ENCODE measurements at regions not wholly inside any gene's neighbourhood (a gene's known extent, or its start where the extent isn't known, plus 50 kb on each side); places are given as distances from the start of the nearest gene placed in this dataset.

DNA sequence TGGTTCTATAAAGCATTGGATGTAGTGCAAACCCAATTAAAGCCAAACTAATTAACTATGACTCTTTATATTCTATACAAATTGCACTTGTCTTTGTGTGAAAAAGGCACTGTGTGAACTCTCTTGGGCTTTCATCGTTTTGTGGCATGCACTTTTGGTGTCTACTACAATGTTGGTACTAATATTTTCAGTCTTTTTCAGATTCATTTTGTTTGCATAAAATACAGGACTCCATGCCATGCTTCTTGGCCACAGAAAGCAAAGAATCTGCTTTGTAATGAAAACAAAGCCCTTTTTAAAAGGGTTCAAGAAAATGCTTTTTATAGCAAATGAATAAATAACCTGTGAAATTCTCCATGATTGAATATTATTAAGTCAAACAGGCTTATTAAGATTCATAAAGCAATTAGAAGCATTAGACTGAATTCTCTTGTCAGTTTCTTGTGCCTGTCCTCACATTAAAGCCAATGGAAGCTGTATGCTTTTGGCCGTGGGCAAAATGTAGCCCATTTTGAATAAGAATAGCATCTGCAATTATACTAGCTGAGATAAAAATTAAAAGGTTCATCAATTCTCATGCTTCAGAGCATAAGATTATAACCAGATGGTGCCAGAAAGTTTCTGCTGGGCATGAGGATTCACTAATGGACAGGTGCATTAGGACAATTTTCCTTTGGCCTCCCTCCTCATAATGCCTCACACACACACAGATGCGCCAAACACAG lies 1665.2 kb downstream of the SUCLG1 start:
- Histone ChIP-seq H3K27ac (no peak overlapping the region), H3K9me3 (peaks cover 0 to 3% of the 10 kb centered on the region in 2 donors), H3K36me3 (no peaks in the 10 kb centered on the region), H3K4me3 (no peak overlapping the region), H3K27me3 (no peaks in the 10 kb centered on the region), H3K4me1 (no peaks in the 10 kb centered on the region)
- TF ChIP-seq, protein P1, sequence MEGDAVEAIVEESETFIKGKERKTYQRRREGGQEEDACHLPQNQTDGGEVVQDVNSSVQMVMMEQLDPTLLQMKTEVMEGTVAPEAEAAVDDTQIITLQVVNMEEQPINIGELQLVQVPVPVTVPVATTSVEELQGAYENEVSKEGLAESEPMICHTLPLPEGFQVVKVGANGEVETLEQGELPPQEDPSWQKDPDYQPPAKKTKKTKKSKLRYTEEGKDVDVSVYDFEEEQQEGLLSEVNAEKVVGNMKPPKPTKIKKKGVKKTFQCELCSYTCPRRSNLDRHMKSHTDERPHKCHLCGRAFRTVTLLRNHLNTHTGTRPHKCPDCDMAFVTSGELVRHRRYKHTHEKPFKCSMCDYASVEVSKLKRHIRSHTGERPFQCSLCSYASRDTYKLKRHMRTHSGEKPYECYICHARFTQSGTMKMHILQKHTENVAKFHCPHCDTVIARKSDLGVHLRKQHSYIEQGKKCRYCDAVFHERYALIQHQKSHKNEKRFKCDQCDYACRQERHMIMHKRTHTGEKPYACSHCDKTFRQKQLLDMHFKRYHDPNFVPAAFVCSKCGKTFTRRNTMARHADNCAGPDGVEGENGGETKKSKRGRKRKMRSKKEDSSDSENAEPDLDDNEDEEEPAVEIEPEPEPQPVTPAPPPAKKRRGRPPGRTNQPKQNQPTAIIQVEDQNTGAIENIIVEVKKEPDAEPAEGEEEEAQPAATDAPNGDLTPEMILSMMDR (IDR thresholded peaks at IDR 0.05), result no peak
- DNase-seq (no peak), ATAC-seq (no peak)
- intact Hi-C loops (cut with DNase I), result no loop called here

DNA sequence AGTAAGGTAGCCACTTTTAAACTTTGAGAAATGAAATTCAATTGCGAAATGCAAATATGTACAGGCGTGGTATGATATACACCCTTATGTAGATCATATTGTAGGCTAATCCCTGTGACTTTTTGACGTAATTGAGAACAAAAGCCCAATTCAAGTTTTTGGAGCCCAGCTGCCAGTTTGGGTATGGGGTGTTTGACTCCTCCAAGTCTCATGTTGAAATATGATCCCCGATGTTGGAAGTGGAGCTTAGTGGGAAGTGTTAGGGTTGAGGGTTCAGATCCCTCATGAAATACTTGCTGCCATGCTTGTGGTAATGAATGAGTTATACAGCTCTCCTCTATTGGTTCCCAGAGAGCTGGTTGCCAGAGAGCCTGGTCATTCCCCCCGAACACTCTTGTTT lies 1666.8 kb downstream of the SUCLG1 start:
- Histone ChIP-seq H3K36me3 (no peaks in the 10 kb centered on the region), H3K4me1 (no peaks in the 10 kb centered on the region), H3K4me3 (no peak overlapping the region), H3K9me3 (no peaks in the 10 kb centered on the region), H3K27me3 (no peaks in the 10 kb centered on the region), H3K27ac (no peak overlapping the region)
- intact Hi-C loops (cut with DNase I), result no loop called here
- TF ChIP-seq, protein P1 (IDR thresholded peaks at IDR 0.05), result no peak
- no peak for ATAC-seq
- DNase-seq, result no peak

DNA sequence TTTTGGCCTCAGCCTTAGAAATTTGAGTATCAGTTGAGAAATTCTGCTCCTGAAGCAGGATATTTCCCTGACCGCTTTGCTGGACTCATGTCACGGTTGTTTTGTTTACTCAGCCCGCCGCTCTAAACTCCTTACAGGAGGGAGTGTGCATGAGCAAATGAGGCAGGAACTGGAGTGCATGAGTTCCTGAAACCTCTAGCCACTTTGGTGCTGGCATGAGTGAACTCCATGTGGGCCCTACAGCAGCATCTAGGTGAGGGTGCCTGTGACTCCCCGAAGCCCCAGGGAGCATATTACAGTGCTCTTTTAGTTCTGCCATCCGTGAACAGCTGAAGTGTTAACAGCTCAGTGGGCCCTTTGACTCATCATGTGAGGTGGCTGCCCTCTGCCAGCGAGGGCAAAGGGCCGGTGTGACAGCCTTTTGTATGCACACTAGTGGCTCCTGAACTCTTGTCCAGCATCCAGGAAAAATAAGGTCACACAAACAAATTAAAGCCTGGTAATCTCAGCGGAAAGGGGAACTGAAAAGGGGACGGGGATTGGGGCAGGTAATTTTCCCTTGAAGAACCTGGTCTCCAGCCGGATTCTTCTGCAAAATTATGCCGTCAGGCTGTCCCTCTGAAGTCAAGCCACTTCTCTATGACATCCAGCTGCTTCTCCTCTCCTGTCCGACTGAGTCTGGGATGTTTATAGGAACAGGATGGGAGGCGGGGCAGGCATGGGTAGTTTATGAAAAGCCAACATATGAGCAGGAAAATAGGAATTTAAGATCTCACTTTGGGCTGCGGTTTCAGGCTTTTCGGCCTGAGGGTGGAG lies 1668.7 kb downstream of the SUCLG1 start:
- H3K27me3 ChIP-seq, result no peaks in the 10 kb centered on the region
- H3K9me3 ChIP-seq, result no peaks in the 10 kb centered on the region
- H3K27ac ChIP-seq, result peak overlapping the region in 1 of 2 donors; percentile 19
- TF ChIP-seq, protein P1 (IDR thresholded peaks at IDR 0.05), result no peak
- ATAC-seq, result peak; percentile 63
- DNase-seq, result peak in 2 of 4 donors; percentile 68 to 81
- no peaks in the 10 kb centered on the region for H3K36me3 ChIP-seq
- intact Hi-C loops (cut with DNase I), result no loop called here
- no peaks in the 10 kb centered on the region for H3K4me1 ChIP-seq
- H3K4me3 ChIP-seq, result no peak overlapping the region

DNA sequence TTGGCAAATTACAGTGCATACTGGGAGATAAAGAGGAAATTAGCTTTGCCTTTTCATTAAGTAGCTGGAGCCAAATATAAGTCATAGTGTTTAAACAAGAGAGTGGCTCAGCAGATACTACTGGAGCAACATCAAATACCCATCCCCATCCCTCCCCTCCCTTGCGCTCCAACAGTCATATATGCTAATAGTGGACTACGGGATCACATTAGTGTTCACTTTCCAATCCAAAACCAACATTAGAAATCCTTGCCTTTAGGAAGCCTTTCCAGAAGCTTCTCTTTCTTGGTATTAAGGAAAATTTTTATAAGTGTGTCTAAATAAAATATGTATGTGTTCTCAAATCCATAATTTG lies 1669.3 kb downstream of the SUCLG1 start:
- intact Hi-C loops (cut with DNase I), result no loop called here
- H3K27ac ChIP-seq, result no peak overlapping the region
- no peak overlapping the region for H3K4me3 ChIP-seq
- H3K36me3 ChIP-seq, result no peaks in the 10 kb centered on the region
- TF ChIP-seq, protein P1 (IDR thresholded peaks at IDR 0.05), result no peak
- no peaks in the 10 kb centered on the region for H3K9me3 ChIP-seq
- H3K4me1 ChIP-seq, result no peaks in the 10 kb centered on the region
- peak in 2 of 4 donors; percentile 60 to 85 for DNase-seq
- peak; percentile 52 for ATAC-seq
- no peaks in the 10 kb centered on the region for H3K27me3 ChIP-seq

DNA sequence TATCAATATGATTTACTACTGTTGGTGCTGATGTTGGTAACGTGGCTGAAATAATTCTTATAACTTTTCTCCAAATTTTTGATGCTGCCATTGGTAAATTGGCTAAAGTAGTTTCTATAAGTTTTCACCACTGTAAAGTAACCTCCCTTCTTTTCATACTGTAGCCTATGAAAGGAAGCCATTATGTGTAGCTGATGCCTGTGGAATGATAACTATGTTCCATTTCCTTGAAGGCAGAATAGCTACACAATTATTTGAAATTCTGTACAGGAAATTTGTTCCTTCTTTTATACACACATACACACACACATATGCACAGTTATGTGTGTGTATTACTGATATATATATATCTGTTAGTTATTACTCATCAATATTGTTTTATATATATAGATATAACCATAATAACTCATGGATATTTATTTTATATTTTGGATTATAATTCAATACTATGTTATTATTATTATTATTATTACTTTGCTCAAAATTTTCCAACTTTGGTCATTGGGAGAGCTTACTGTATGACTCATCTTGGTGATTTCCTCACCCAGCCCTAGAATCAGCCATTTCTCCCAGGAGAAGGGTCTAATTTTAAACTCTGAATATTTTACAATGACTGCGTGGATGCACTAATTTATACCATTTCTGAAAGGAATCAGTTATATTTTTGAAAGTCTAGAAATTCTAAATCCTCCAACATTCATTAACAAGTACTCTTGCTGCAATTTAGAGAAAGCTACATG lies 1677.7 kb downstream of the SUCLG1 start:
- no peak for DNase-seq
- no peak for ATAC-seq
- intact Hi-C loops (cut with DNase I), result no loop called here
- Histone ChIP-seq H3K36me3 (no peaks in the 10 kb centered on the region), H3K4me3 (no peak overlapping the region), H3K27me3 (no peaks in the 10 kb centered on the region), H3K27ac (no peak overlapping the region), H3K4me1 (no peaks in the 10 kb centered on the region), H3K9me3 (peaks cover 0 to 2% of the 10 kb centered on the region in 2 donors)
- TF ChIP-seq, protein P1 (IDR thresholded peaks at IDR 0.05), result no peak

Data from left lung (tissue), 4 donors.